Activated naive CD4-positive, alpha-beta T cell treated with anti-CD3 and anti-CD28 coated beads, Interleukin-2, amount 50 U/mL, for 72 hours (primary cell): ENCODE measurements at regions not wholly inside any gene's neighbourhood (a gene's known extent, or its start where the extent isn't known, plus 50 kb on each side); places are given as distances from the start of the nearest gene placed in this dataset.
A peak's percentile ranks its signal among the peaks of the same experiment; 100 is the strongest.

Experiments
- ATAC-seq, 2 donors: fragments of 150-1000 bp; cut with Tn5 transposase; 2 replicates each; pipeline ENCODE4 v1.10.0; 2021; ENCODE audit warnings: mild to moderate bottlenecking in 2 of 2, moderate library complexity in 2 of 2
- DNase-seq, 2 donors: peaks; one replicate each; pipeline ENCODE4 v3.0.0; 2021 to 2022; ENCODE audit warnings: low spot score in 2 of 2
- H3K27ac Mint-ChIP-seq, 2 donors: one replicate each; pipeline ENCODE4 v1.8.0; 2022; ENCODE audit warnings: mild to moderate bottlenecking in 2 of 2, mixed read lengths in 2 of 2
- H3K36me3 Mint-ChIP-seq, 2 donors: one replicate each; pipeline ENCODE4 v1.8.0; 2022; ENCODE audit warnings: mixed read lengths in 2 of 2
- H3K9me3 Mint-ChIP-seq, 2 donors: one replicate each; pipeline ENCODE4 v1.8.0; 2022; ENCODE audit warnings: mixed read lengths in 2 of 2

GRCh38 chr5:145598184-145598583 lies 237.0 kb downstream of the PRELID2 start:
- Mint-ChIP-seq H3K36me3 (no peaks in the 10 kb centered on the region), H3K27ac (no peak overlapping the region), H3K9me3 (peaks cover under 1 to 4% of the 10 kb centered on the region in 2 donors)
- no peak for DNase-seq
- ATAC-seq: no peak

DNA sequence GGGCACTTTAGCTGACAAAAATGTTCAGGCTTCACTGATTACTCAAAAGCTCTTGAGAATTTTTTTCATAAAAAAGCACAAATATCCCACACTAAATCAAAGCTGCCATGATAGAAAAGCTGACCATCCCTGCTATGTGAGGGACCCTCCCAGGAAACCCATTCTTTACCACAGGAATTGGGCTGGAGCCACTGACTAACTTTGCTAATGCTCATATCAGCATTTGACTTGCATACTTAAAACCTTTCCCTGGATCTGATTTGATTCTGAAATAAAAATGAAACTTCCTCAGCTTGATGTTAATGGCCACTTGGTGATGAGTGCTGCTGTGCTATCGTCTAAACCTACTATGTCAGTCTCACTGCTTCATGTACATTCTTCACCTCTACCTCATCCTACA lies 243.6 kb downstream of the PRELID2 start:
- peaks cover 0 to 4% of the 10 kb centered on the region in 2 donors for H3K9me3 Mint-ChIP-seq
- DNase-seq (no peak), ATAC-seq (no peak)
- H3K27ac Mint-ChIP-seq: no peak overlapping the region
- H3K36me3 Mint-ChIP-seq: no peaks in the 10 kb centered on the region

DNA sequence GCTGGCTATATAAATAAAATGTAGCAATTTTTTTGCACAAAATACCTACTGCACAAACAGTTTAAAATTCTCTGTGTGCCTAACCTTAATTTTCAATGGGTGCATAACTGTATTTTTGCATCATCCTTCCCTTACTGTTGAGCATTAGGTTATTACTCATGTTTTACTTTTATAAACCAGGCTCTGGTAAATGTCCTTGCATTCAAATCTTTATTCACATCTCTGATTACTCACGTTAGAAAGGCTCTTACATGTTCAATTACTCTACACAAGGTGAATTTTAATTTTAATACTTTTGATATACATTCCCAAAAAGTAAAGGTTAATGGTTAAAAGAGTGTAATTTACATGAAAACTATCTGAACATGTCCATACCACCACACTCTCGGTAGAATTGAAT lies 246.1 kb downstream of the PRELID2 start:
- Mint-ChIP-seq H3K36me3 (no peaks in the 10 kb centered on the region), H3K9me3 (peaks cover 4 to 7% of the 10 kb centered on the region in 2 donors), H3K27ac (no peak overlapping the region)
- ATAC-seq: no peak
- no peak for DNase-seq

DNA sequence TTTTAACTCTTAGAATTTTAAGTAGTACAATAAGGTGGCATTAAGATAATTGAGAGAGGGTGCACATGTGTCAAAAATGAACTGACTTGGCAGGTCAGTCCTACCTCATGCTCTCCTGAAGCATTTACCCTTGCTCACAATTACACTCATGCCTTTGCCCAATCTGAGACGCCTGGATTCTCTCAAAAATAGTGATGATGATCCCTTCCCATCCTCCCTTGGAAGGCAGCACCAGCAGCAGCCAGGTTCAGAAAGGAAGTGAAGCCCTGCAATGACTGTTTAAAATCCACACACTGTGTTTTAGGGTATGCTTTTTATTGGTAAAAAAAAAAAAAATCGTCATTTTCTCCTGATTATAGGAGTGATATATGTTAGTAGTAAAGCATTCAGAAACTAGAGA lies 246.6 kb downstream of the PRELID2 start:
- DNase-seq (no peak), ATAC-seq (no peak)
- H3K27ac Mint-ChIP-seq: no peak overlapping the region
- no peaks in the 10 kb centered on the region for H3K36me3 Mint-ChIP-seq
- peaks cover 4 to 7% of the 10 kb centered on the region in 2 donors for H3K9me3 Mint-ChIP-seq

- ATAC-seq: no peak
- Mint-ChIP-seq H3K27ac (no peak overlapping the region), H3K9me3 (peaks cover 4 to 7% of the 10 kb centered on the region in 2 donors)
These were observed 247.0 kb downstream of the PRELID2 start for GRCh38 chr5:145588113-145588512.

DNA sequence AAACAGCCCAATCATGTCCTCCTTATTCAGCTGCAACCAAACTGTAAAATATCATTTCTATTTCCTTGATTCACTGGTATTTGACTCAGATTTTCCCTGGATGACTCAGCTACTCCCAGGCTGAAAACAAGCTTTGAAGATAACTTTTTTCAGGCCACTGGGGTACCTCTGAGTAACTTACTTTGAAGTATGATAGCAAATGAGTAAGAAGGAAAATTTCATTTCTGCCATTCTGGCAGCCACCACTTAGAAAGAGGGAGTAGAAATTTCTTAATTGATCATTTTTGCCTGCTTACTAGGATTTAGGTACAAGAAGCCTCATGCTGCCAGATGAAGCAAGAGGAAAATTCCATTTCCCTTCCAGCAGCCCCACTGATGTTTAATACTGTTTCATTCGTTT lies 247.4 kb downstream of the PRELID2 start:
- no peak overlapping the region for H3K27ac Mint-ChIP-seq
- peaks cover 4 to 7% of the 10 kb centered on the region in 2 donors for H3K9me3 Mint-ChIP-seq
- DNase-seq (no peak), ATAC-seq (peak; percentile 67 to 97)
- H3K36me3 Mint-ChIP-seq: no peaks in the 10 kb centered on the region

More at GRCh38 chr5:145588113-145588512, 247.0 kb downstream of the PRELID2 start:
- H3K36me3 Mint-ChIP-seq: no peaks in the 10 kb centered on the region
- DNase-seq: no peak

- no peak overlapping the region for H3K27ac Mint-ChIP-seq
- no peak for DNase-seq
- no peaks in the 10 kb centered on the region for H3K36me3 Mint-ChIP-seq
- peak in 1 of 2 donors; percentile 19 for ATAC-seq
- peaks cover 8 to 9% of the 10 kb centered on the region in 2 donors for H3K9me3 Mint-ChIP-seq
These were observed 247.9 kb downstream of the PRELID2 start for GRCh38 chr5:145587308-145587672.

DNA sequence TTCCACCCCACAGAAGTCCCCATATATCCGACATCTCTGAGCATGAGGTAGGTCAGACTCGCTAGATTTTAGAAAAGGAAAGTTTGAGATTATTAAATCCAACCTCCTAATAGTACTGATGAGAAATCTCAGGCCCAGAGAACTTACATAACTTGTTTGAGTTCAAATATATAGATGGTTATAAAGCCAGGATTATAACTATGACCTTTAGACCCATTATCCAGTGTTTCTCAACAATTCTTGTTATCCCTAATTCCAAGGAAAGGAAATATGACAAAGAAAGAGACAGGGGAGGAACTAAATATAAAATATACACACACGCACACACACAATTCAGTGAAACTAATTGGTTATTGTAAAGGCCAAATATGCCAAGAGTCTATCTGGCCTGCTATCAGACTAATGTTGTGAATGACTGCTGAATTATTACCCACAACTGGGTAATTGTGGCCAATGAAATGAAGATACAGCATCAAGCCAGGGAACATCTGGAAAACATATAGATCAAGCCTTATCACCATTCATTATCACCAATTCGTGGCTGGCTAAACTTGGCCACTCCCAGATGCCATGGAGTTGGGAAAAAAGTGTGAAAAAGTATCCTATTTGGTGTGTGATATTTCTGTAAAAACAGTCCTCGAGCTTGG lies 248.4 kb downstream of the PRELID2 start:
- no peak for DNase-seq
- H3K27ac Mint-ChIP-seq: no peak overlapping the region
- H3K36me3 Mint-ChIP-seq: no peaks in the 10 kb centered on the region
- ATAC-seq: no peak
- H3K9me3 Mint-ChIP-seq: peaks cover 12 to 13% of the 10 kb centered on the region in 2 donors

- ATAC-seq (no peak), DNase-seq (no peak)
- Mint-ChIP-seq H3K9me3 (peaks cover 21 to 22% of the 10 kb centered on the region in 2 donors), H3K36me3 (peaks cover 0 to 8% of the 10 kb centered on the region in 2 donors), H3K27ac (no peak overlapping the region)
These were observed 249.5 kb downstream of the PRELID2 start for GRCh38 chr5:145585443-145586148.

DNA sequence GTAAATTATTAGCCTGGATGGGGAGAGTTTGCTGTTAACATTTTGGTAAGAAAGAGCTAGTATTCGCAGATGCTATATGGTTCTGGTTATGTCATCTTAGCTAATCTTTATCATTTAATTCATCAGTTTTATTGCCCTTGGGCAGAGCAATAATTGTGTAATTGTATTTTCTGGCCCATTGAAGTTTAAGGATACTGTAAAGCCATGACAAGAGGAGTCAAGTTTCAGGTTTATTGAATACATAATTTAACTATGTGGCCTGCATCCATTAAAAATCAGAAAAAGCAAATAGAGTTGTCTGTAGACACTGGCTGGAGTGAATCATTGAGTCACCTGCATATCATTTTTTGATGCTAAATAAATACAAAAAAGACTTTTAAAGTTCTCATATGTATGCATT lies 255.8 kb downstream of the PRELID2 start:
- DNase-seq (no peak), ATAC-seq (no peak)
- peaks cover 0 to 13% of the 10 kb centered on the region in 2 donors for H3K36me3 Mint-ChIP-seq
- peaks cover 25 to 34% of the 10 kb centered on the region in 2 donors for H3K9me3 Mint-ChIP-seq
- no peak overlapping the region for H3K27ac Mint-ChIP-seq

- no peak for ATAC-seq
- DNase-seq: no peak
- H3K27ac Mint-ChIP-seq: no peak overlapping the region
- peaks cover 16 to 21% of the 10 kb centered on the region in 2 donors for H3K9me3 Mint-ChIP-seq
- peaks cover 0 to 4% of the 10 kb centered on the region in 2 donors for H3K36me3 Mint-ChIP-seq
These were observed 260.1 kb downstream of the PRELID2 start for GRCh38 chr5:145574889-145575573.

DNA sequence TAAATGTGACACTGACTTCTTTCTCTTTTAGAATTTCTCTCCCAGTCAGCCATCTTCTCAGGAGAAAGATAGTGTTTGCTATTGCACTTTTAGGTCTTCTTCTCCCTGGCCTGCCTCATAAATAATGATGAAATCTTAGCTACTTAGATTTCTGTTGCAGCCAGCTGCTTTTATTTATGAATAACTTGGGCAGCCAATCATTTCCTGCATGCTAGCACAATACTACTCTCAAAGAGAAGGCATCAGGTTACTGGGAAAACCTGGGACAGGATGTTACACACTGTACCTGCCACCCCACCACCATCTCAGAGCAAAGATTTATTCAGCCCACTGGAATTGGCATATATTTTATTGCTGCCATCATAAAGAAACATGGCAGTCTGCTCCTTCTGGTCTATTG lies 266.6 kb downstream of the PRELID2 start:
- H3K36me3 Mint-ChIP-seq: no peaks in the 10 kb centered on the region
- peaks cover 4 to 10% of the 10 kb centered on the region in 2 donors for H3K9me3 Mint-ChIP-seq
- no peak overlapping the region for H3K27ac Mint-ChIP-seq
- DNase-seq (no peak), ATAC-seq (no peak)

- DNase-seq (no peak), ATAC-seq (no peak)
- no peaks in the 10 kb centered on the region for H3K36me3 Mint-ChIP-seq
- no peak overlapping the region for H3K27ac Mint-ChIP-seq
- peaks cover 0 to 4% of the 10 kb centered on the region in 2 donors for H3K9me3 Mint-ChIP-seq
These were observed 272.2 kb downstream of the PRELID2 start for GRCh38 chr5:145562931-145563330.

- peaks cover 0 to 15% of the 10 kb centered on the region in 2 donors for H3K9me3 Mint-ChIP-seq
- ATAC-seq: no peak
- H3K36me3 Mint-ChIP-seq: no peaks in the 10 kb centered on the region
- no peak for DNase-seq
- no peak overlapping the region for H3K27ac Mint-ChIP-seq
These were observed 276.9 kb downstream of the PRELID2 start for GRCh38 chr5:145558288-145558687.

DNA sequence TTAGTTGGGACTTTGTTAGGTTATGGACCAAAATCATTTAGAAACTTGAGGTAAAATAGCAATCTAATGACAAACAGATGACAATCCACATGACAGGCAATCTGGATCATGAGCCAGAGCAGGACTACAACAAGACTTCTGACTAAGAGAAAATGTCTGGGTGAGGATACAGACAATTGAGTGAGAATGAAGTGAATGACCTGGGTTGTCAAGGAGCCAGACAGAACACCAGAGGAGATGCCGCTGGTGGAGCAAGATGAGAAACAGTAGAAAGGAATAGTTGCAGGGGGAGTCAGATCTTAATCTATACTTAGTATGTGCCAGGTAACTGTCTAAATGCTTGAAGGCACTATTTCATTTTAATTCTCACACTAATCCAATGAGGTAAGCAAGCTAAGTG lies 277.8 kb downstream of the PRELID2 start:
- no peak for ATAC-seq
- Mint-ChIP-seq H3K9me3 (peaks cover 0 to 15% of the 10 kb centered on the region in 2 donors), H3K27ac (no peak overlapping the region), H3K36me3 (no peaks in the 10 kb centered on the region)
- no peak for DNase-seq

GRCh38 chr5:145554399-145554798 lies 280.7 kb downstream of the PRELID2 start:
- ATAC-seq: no peak
- DNase-seq: no peak
- Mint-ChIP-seq H3K27ac (no peak overlapping the region), H3K9me3 (peaks cover 4 to 15% of the 10 kb centered on the region in 2 donors), H3K36me3 (no peaks in the 10 kb centered on the region)

DNA sequence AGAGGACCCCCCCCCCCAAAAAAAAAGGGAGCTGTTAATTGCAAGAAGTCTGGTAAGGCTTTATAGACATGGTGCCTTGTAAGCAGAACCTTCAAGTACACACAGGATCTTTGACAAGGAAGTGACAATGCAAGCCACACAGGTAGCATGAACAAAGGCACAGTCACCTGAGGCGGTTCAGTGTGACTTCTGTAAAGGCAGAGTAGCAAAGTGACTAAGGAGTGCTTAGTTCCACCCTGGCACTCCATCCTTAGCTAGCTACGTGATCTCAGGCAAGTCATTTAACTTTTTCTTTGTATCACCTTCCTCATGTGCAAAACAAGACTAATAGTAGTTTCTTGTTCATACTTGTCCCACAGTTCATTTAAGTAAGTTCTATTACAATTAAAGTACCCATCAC lies 282.0 kb downstream of the PRELID2 start:
- H3K36me3 Mint-ChIP-seq: no peaks in the 10 kb centered on the region
- ATAC-seq (no peak), DNase-seq (no peak)
- H3K9me3 Mint-ChIP-seq: peaks cover 10 to 21% of the 10 kb centered on the region in 2 donors
- no peak overlapping the region for H3K27ac Mint-ChIP-seq
